Activated CD8-positive, alpha-beta T cell treated with anti-CD3 and anti-CD28 coated beads for 36 hours (primary cell): ENCODE measurements at regions not wholly inside any gene's neighbourhood (a gene's known extent, or its start where the extent isn't known, plus 50 kb on each side); places are given as distances from the start of the nearest gene placed in this dataset.
"Not testable (repeated sequence)": the region's sequence is repeated elsewhere in the genome, so short reads cannot be mapped to it uniquely, and the experiment has no call there.

Experiments
- ATAC-seq: fragments of 200-7000 bp; cut with Tn5 transposase; one replicate; pipeline ENCODE4 v1.10.0; 2021; ENCODE audit warnings: mild to moderate bottlenecking, moderate library complexity
- CTCF ChIA-PET: fragments of 350-600 bp; sonication (Branson Sonifier 250); formaldehyde crosslinking; loops from one replicate; lab custom pipeline; 2021; ENCODE audit warnings: antibody characterized with exemption; lab: Charles Lee
- POLR2A ChIA-PET: fragments of 350-600 bp; sonication (Branson Sonifier 250); formaldehyde crosslinking; loops from one replicate; lab custom pipeline; 2021; ENCODE audit warnings: antibody characterized with exemption; lab: Charles Lee
- DNase-seq: peaks from one replicate; pipeline ENCODE4 v3.0.0-alpha.2; 2020
- H3K27ac Mint-ChIP-seq: one replicate; pipeline ENCODE4 v1.8.0; 2021; ENCODE audit warnings: mild to moderate bottlenecking, mixed read lengths
- H3K27me3 Mint-ChIP-seq: one replicate; pipeline ENCODE4 v1.8.0; 2021; ENCODE audit warnings: mixed read lengths
- H3K36me3 Mint-ChIP-seq: one replicate; pipeline ENCODE4 v1.8.0; 2021; ENCODE audit warnings: low read depth, mixed read lengths
- H3K4me1 Mint-ChIP-seq: one replicate; pipeline ENCODE4 v1.8.0; 2021; ENCODE audit warnings: low read depth, mixed read lengths
- H3K4me3 Mint-ChIP-seq: one replicate; pipeline ENCODE4 v1.8.0; 2021; ENCODE audit warnings: mild to moderate bottlenecking, moderate library complexity, mixed read lengths
- H3K9me3 Mint-ChIP-seq: one replicate; pipeline ENCODE4 v1.8.0; 2021; ENCODE audit warnings: mixed read lengths
- intact Hi-C: fragments of 100-400 bp; cut with micrococcal nuclease; formaldehyde crosslinking; loops from one replicate; pipeline ENCODE4 v1.10.0; 2022

DNA sequence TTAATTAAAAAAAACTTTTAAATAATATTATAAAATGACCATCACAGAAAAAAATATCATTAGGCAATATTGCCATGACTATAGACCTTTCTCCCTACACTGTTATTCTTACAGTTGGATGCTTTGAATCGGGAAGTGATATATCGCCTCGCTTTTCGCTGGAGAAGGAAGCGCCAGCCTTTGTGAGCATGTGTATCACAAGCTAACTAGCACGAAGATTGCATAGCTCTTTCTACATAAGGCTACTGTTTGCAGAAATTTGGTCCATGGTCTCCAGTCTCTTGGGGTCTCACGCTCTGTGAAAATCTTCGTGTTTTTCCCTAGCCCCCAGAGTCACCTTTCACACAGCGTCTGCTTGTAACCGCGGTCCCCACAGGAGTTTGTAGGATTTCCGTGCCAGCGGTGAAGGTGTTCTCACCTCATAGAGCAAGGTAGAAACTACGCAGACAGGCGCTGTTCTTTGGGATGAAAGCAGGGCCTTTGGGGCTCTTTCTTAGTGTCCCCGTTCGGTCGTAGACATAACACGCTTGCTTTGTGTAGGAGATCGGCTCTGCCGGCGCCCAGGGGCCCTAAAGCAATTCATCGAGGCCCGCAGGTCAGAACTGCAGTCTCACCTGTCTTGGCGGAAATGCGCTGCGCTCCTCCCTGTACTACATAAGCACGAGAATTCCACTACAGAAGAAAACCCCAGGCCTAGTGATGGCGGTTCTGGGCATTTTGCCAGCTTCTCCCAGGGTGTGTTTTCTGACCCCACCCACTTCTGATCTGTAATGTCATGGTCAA lies 214.5 kb upstream of the NOTCH2NLA start:
- H3K36me3 Mint-ChIP-seq, H3K4me1 Mint-ChIP-seq, H3K27me3 Mint-ChIP-seq, H3K27ac Mint-ChIP-seq, ATAC-seq, POLR2A ChIA-PET, intact Hi-C loops, H3K4me3 Mint-ChIP-seq, CTCF ChIA-PET, H3K9me3 Mint-ChIP-seq: not testable (repeated sequence)
- DNase-seq: peak; percentile 9

DNA sequence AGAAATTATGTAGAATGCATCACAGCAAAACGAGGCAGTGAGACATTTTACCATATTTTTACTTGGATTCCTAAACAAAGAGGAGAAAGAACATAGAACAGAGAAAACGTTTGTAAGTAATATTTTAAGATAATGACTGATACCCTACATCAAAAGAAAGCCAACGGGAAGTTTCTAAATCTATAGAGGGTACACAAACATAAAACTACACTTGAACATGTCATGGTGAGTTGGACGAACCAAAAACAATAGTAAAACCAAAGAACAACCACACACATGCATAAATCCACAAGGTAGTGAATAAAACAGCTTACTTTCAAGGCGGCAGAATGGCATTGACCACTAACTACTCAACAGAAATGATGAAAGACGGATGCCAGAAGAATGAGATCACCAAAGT lies 209.7 kb upstream of the NOTCH2NLA start:
- not testable (repeated sequence) for H3K27ac Mint-ChIP-seq, H3K4me3 Mint-ChIP-seq

DNA sequence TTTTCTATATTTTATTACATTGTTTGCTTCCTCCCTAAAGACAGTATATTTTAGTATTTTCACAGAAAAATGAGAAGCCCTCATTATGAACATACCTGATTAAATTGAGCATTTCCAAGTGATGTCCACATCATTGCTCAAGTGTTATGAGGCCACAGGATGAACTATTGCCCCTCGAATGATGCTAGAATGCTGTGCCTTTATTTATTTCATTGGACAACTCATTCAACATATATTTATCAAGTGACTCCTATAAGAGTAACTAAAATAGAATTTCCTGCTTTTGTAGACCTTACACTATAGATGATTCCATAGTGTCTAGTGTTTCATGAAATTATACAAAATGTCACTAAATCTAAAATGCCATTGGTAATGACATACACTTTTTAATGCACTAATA lies 187.8 kb upstream of the NOTCH2NLA start:
- ATAC-seq, H3K4me3 Mint-ChIP-seq, H3K27ac Mint-ChIP-seq, intact Hi-C loops, H3K27me3 Mint-ChIP-seq, POLR2A ChIA-PET, DNase-seq, H3K36me3 Mint-ChIP-seq, CTCF ChIA-PET, H3K9me3 Mint-ChIP-seq, H3K4me1 Mint-ChIP-seq: not testable (repeated sequence)

More for the DNA sequence above, 209.7 kb upstream of the NOTCH2NLA start:
- H3K36me3 Mint-ChIP-seq, H3K27me3 Mint-ChIP-seq, H3K9me3 Mint-ChIP-seq, H3K4me1 Mint-ChIP-seq, intact Hi-C loops, POLR2A ChIA-PET, CTCF ChIA-PET, ATAC-seq, DNase-seq: not testable (repeated sequence)

DNA sequence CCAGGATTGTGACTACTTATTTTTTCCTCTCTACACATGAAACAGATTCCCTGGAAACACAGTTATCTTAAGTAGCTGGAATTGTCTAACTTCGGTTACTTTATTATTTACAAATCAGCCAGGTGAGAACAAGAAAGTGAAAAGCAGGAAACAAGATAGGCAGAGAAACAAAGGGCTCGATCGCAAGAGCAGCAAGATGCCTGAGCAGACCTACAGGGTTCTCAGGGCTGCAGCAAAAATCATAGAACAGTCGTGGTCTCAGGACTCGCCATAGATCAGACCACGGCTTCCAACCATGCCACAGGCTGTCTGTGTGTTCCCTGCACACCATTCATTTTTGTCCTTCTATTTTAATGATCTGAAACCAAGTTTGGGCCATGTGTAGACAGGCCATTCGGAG lies 186.2 kb upstream of the NOTCH2NLA start:
- ATAC-seq, H3K27me3 Mint-ChIP-seq, CTCF ChIA-PET, POLR2A ChIA-PET, intact Hi-C loops, DNase-seq, H3K36me3 Mint-ChIP-seq, H3K9me3 Mint-ChIP-seq, H3K4me1 Mint-ChIP-seq: not testable (repeated sequence)
- peak overlapping the region; percentile 78 for H3K27ac Mint-ChIP-seq
- peak overlapping the region; percentile 53 for H3K4me3 Mint-ChIP-seq

DNA sequence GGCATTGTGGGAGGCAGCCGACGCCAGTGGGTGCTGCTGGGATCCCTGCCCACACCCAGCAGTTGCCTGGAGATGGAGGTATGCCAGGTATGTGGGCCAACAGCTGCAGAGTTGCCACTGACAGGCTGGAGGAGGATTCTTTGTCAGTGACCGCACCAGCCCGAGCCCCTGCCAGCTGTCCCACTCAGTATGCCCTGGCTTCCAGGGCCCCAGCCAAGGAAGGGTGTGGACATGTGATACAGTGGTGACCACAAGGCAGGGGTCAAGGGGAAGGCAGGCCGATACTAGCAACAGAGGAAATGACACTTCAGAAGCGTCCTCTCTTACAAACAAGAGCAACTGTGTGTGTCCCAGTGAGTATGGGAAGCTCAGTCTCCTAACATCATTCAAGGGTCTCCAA lies 185.1 kb upstream of the NOTCH2NLA start:
- intact Hi-C loops, H3K27me3 Mint-ChIP-seq, H3K9me3 Mint-ChIP-seq, H3K36me3 Mint-ChIP-seq, CTCF ChIA-PET, POLR2A ChIA-PET, H3K27ac Mint-ChIP-seq, ATAC-seq: not testable (repeated sequence)
- H3K4me1 Mint-ChIP-seq: peaks cover 10% of the 10 kb centered on the region
- peak overlapping the region; percentile 42 for H3K4me3 Mint-ChIP-seq
- peak; percentile 30 for DNase-seq

DNA sequence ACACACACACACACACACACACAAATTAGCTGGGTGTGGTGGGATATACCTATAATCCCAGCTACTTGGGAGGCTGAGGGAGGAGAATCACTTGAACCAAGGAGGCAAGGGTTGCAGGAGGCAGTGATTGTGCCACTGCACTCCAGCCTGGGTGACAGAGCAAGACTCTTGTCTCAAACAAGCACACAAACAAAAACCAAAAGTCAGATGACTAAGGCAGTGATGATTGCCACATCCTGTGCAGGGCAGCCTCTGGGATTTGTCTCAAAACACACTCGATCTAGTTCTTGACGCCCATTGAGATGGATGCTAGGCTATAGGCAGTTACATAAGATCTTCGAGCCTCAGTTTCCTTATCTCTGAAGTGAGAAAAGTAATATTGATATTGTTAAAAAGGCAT lies 183.1 kb upstream of the NOTCH2NLA start:
- H3K27me3 Mint-ChIP-seq, POLR2A ChIA-PET, H3K9me3 Mint-ChIP-seq, intact Hi-C loops, H3K36me3 Mint-ChIP-seq, CTCF ChIA-PET: not testable (repeated sequence)
- DNase-seq (peak; percentile 61), ATAC-seq (peak; percentile 47)
- H3K27ac Mint-ChIP-seq: peak overlapping the region; percentile 93
- H3K4me3 Mint-ChIP-seq: peak overlapping the region; percentile 72
- H3K4me1 Mint-ChIP-seq: peaks cover 10% of the 10 kb centered on the region

DNA sequence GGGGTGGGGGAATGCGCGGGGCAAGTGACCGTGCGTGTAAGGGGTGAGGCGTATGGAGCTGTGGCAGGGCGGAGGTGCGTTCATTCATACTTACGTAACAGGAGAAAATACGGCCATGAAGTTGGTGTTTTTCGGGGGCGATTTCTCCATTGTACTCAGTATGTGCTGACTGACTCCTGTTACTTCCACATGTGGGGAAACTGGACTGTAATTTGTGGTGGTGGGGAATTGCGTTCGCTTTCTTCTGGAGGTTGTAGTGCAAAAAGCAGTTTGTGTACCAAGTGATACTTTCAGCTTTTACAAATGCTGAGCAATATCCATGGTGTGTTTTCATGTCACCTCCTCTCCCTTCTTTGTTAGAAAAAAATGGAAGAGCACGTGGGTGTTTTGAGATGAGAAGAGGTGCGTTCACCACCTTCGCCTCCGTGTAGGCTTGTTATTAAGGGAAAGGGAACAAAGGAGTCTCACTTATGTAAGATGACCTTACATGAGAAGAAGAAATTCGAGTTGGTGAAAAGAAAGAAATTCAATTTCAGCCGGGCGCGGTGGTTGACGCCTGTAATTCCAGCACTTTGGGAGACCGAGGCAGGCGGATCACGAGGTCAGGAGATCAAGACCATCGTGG lies 181.1 kb upstream of the NOTCH2NLA start:
- intact Hi-C loops, POLR2A ChIA-PET, H3K9me3 Mint-ChIP-seq, H3K36me3 Mint-ChIP-seq, H3K27me3 Mint-ChIP-seq, CTCF ChIA-PET, H3K4me1 Mint-ChIP-seq: not testable (repeated sequence)
- DNase-seq (peak; percentile 64), ATAC-seq (peak; percentile 84)
- H3K27ac Mint-ChIP-seq: peak overlapping the region; percentile 90
- H3K4me3 Mint-ChIP-seq: peak overlapping the region; percentile 47

DNA sequence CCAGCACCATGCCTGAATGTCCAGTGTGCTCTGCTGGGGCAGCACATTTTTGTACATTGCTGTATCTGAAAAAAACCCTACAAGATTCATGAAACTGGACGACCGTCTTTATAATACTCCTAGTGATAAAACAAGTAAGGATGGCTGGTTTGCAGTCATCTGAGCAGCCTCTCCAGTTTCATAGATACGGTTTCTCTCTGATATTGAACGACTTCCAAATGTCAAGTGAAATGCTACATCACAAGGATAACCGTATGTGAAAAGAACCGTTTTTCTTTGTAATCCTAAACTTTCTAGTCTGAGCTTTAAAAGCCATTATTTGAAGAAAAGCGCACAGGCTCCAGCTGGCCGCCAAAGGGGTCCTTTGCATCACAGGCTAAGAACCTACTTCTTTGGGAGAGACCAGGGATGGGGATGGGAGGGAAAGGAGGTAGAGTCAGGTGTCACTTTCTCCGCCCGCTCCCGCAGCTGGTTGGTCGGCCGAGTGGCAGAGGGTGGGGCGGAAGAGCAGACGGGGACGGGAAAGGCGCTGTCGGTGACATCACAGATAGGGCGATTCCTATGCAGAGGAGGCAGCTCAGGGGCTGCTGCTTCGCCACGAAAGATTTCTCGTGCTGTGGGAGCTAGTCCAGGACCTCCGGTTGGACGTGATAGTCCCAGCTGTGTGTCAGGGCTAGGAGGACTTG lies 180.4 kb upstream of the NOTCH2NLA start:
- H3K4me3 Mint-ChIP-seq: peak overlapping the region; percentile 47
- ATAC-seq (peak; percentile 75), DNase-seq (peak; percentile 32)
- H3K27me3 Mint-ChIP-seq, H3K4me1 Mint-ChIP-seq, CTCF ChIA-PET, H3K36me3 Mint-ChIP-seq, H3K9me3 Mint-ChIP-seq, POLR2A ChIA-PET, intact Hi-C loops: not testable (repeated sequence)
- peak overlapping the region; percentile 90 for H3K27ac Mint-ChIP-seq
